ENCODE measurements at regions not wholly inside any gene's neighbourhood (a gene's known extent, or its start where the extent isn't known, plus 50 kb on each side); places are given as distances from the start of the nearest gene placed in this dataset.
"Not testable (repeated sequence)": the region's sequence is repeated elsewhere in the genome, so short reads cannot be mapped to it uniquely, and the experiment has no call there.

GRCh38 chr11:21798216-21798615 is 394.7 kb upstream of the ANO5 start:
- no peaks in the 10 kb centered on the region for H3K36me3 ChIP-seq
- H3K27ac ChIP-seq: no peak overlapping the region
- H3K4me3 ChIP-seq (ENCODE audit: low read depth, low read length): no peak overlapping the region
- DNase-seq: no peak
- no peak for TF ChIP-seq CTCF (IDR thresholded peaks at IDR 0.05; ENCODE audit: low read depth, low read length)
- no peaks in the 10 kb centered on the region for H3K9me3 ChIP-seq (ENCODE audit: severe bottlenecking)
- H3K27me3 ChIP-seq (ENCODE audit: insufficient read depth, low read depth, severe bottlenecking): no peaks in the 10 kb centered on the region

GRCh38 chr11:21804523-21804922 is 388.4 kb upstream of the ANO5 start:
- DNase-seq; H3K27me3 ChIP-seq (ENCODE audit: insufficient read depth, low read depth, severe bottlenecking); H3K36me3 ChIP-seq; H3K4me3 ChIP-seq (ENCODE audit: low read depth, low read length); H3K9me3 ChIP-seq (ENCODE audit: severe bottlenecking); H3K27ac ChIP-seq: not testable (repeated sequence)

- Histone ChIP-seq H3K36me3 (no peaks in the 10 kb centered on the region), H3K4me3 (ENCODE audit: low read depth, low read length) (no peak overlapping the region), H3K27me3 (ENCODE audit: insufficient read depth, low read depth, severe bottlenecking) (no peaks in the 10 kb centered on the region), H3K27ac (no peak overlapping the region), H3K9me3 (ENCODE audit: severe bottlenecking) (no peaks in the 10 kb centered on the region)
- no peak for TF ChIP-seq CTCF (IDR thresholded peaks at IDR 0.05; ENCODE audit: low read depth, low read length)
- DNase-seq: no peak
Measured at GRCh38 chr11:21806508-21806907, 386.4 kb upstream of the ANO5 start.

GRCh38 chr11:21806947-21807346 is 385.9 kb upstream of the ANO5 start:
- Histone ChIP-seq H3K9me3 (ENCODE audit: severe bottlenecking) (no peaks in the 10 kb centered on the region), H3K4me3 (ENCODE audit: low read depth, low read length) (no peak overlapping the region), H3K27ac (no peak overlapping the region), H3K27me3 (ENCODE audit: insufficient read depth, low read depth, severe bottlenecking) (no peaks in the 10 kb centered on the region), H3K36me3 (no peaks in the 10 kb centered on the region)
- no peak for DNase-seq
- no peak for TF ChIP-seq CTCF (IDR thresholded peaks at IDR 0.05; ENCODE audit: low read depth, low read length)

- Histone ChIP-seq H3K9me3 (ENCODE audit: severe bottlenecking) (no peaks in the 10 kb centered on the region), H3K27ac (no peak overlapping the region), H3K36me3 (no peaks in the 10 kb centered on the region), H3K27me3 (ENCODE audit: insufficient read depth, low read depth, severe bottlenecking) (no peaks in the 10 kb centered on the region), H3K4me3 (ENCODE audit: low read depth, low read length) (no peak overlapping the region)
- TF ChIP-seq CTCF (IDR thresholded peaks at IDR 0.05; ENCODE audit: low read depth, low read length): no peak
- DNase-seq: no peak
Measured at GRCh38 chr11:21807350-21807749, 385.5 kb upstream of the ANO5 start.

- Histone ChIP-seq H3K27ac (no peak overlapping the region), H3K9me3 (ENCODE audit: severe bottlenecking) (no peaks in the 10 kb centered on the region), H3K27me3 (ENCODE audit: insufficient read depth, low read depth, severe bottlenecking) (no peaks in the 10 kb centered on the region), H3K4me3 (ENCODE audit: low read depth, low read length) (no peak overlapping the region), H3K36me3 (no peaks in the 10 kb centered on the region)
- TF ChIP-seq CTCF (IDR thresholded peaks at IDR 0.05; ENCODE audit: low read depth, low read length): no peak
- no peak for DNase-seq
Measured at GRCh38 chr11:21810650-21811049, 382.2 kb upstream of the ANO5 start.
